ENCODE measurements at regions not wholly inside any gene's neighbourhood (a gene's known extent, or its start where the extent isn't known, plus 50 kb on each side); places are given as distances from the start of the nearest gene placed in this dataset.

- Histone ChIP-seq H3K4me2 (ENCODE audit: low read depth, low read length) (no peak overlapping the region), H3K79me1 (ENCODE audit: low read depth in 1 of 2, low read length in 2 of 2) (no peaks in the 10 kb centered on the region), H3K4me1 (ENCODE audit: control insufficient read depth, insufficient read depth, low read length) (no peaks in the 10 kb centered on the region), H3K27ac (ENCODE audit: insufficient read depth, low read length) (no peak overlapping the region), H3K18ac (ENCODE audit: low read depth, low read length) (no peak overlapping the region), H2BK120ac (ENCODE audit: low read depth, low read length) (no peak overlapping the region), H4K91ac (ENCODE audit: insufficient read depth, low read depth, low read length) (no peak overlapping the region), H2BK5ac (ENCODE audit: low read depth, low read length, poor library complexity, severe bottlenecking) (no peak overlapping the region), H3K14ac (replicated peaks; ENCODE audit: low read depth, low read length) (no peak overlapping the region), H3K56ac (ENCODE audit: extremely low read depth, insufficient read depth, low read length) (no peak overlapping the region), H4K5ac (ENCODE audit: low read depth, low read length) (no peak overlapping the region), H4K8ac (ENCODE audit: low read depth in 2 of 2, low read length in 2 of 2) (no peak overlapping the region), H3K4me3 (ENCODE audit: insufficient read depth, low read depth, low read length) (no peak overlapping the region), H3K9me1 (ENCODE audit: insufficient read depth, low read length) (no peaks in the 10 kb centered on the region), H2BK20ac (ENCODE audit: low read depth, low read length) (no peak overlapping the region), H2AK9ac (replicated peaks; ENCODE audit: low read depth, low read length, poor library complexity) (no peak overlapping the region), H2BK15ac (ENCODE audit: low read depth, low read length) (no peak overlapping the region), H3K4ac (ENCODE audit: low read depth, low read length) (no peak overlapping the region), H3K36me3 (ENCODE audit: control insufficient read depth, insufficient read depth, low read length) (no peaks in the 10 kb centered on the region), H2AFZ (replicated peaks; ENCODE audit: low read length, poor library complexity) (no peak overlapping the region), H3K27me3 (ENCODE audit: control insufficient read depth, insufficient read depth, low read length) (no peaks in the 10 kb centered on the region), H3K9me3 (ENCODE audit: control insufficient read depth, insufficient read depth, low read length) (peaks cover 6% of the 10 kb centered on the region; the same call in 1 of the 2 replicates), H2AK5ac (ENCODE audit: low read depth, low read length) (no peak overlapping the region), H4K20me1 (ENCODE audit: insufficient read depth, low read length) (no peaks in the 10 kb centered on the region), H3K23ac (ENCODE audit: low read depth, low read length) (no peak overlapping the region), H3K9ac (ENCODE audit: low read depth, low read length) (no peak overlapping the region)
- BruUV-seq (replicated peaks), result no TSS peak
- no peak for ATAC-seq (ENCODE audit: low read depth)
- no CpG with 5 or more reads among the region's 1 CpG for WGBS, 2 experiments (ENCODE audit: extremely low coverage in 2 of 2, insufficient read length in 1 of 2)
- POLR2A ChIA-PET (ENCODE audit: unreplicated experiment), result no interaction called here
- in situ Hi-C loops (cut with MboI; ENCODE audit: low sequenced_read_pairs), result loop anchor here (10.0 kb wide), 1 partner anchor 79 kb away; no protein-coding TSS in a partner anchor
- TF ChIP-seq RAD21 (IDR thresholded peaks at IDR 0.05; ENCODE audit: low read length) (no peak), USF2 (IDR thresholded peaks at IDR 0.05; ENCODE audit: low read depth, low read length) (no peak), BHLHE40 (IDR thresholded peaks at IDR 0.05; ENCODE audit: low read depth, low read length) (no peak), RCOR1 (IDR thresholded peaks at IDR 0.05; ENCODE audit: insufficient replicate concordance, low read length) (no peak), SMC3 (IDR thresholded peaks at IDR 0.05; ENCODE audit: low read depth, low read length) (no peak), NFE2L2 (IDR thresholded peaks at IDR 0.05; ENCODE audit: low read depth, low read length) (no peak), CTCF (conservative IDR thresholded peaks at IDR 0.05; ENCODE audit: low read depth, low read length) (no peak), MAZ (IDR thresholded peaks at IDR 0.05; ENCODE audit: borderline replicate concordance, low read depth, low read length) (no peak), FOS (IDR thresholded peaks at IDR 0.05; ENCODE audit: low read depth, low read length) (no peak), RFX5 (IDR thresholded peaks at IDR 0.05; ENCODE audit: low read depth, low read length) (no peak), CEBPB (IDR thresholded peaks at IDR 0.05; ENCODE audit: low read depth, low read length) (no peak), POLR2A (IDR thresholded peaks at IDR 0.05; ENCODE audit: low read depth, low read length) (no peak)
- dilution Hi-C loops (cut with HindIII; ENCODE audit: low sequenced_read_pairs, unreplicated experiment), result no loop called here
- intact Hi-C loops (cut with micrococcal nuclease), result no loop called here
- CTCF ChIA-PET, result no interaction called here
- no peak for DNase-seq
Observed at GRCh38 chr7:54215424-54215823, 326.8 kb upstream of the VSTM2A start.
